Loucy (cell line): ENCODE measurements at regions not wholly inside any gene's neighbourhood (a gene's known extent, or its start where the extent isn't known, plus 50 kb on each side); places are given as distances from the start of the nearest gene placed in this dataset.

Source experiments
- EZH2phosphoT487 ChIP-seq: fragments of 200-600 bp; IDR thresholded peaks from 2 replicates; pipeline ENCODE4 v1.6.1; 2018; ENCODE audit warnings: antibody characterized with exemption, mild to moderate bottlenecking, moderate library complexity, borderline replicate concordance
- TF ChIP-seq, protein P1 (sequence below): fragments of 200-600 bp; sonication (generic); conservative IDR thresholded peaks from 2 replicates; pipeline ENCODE4 v1.5.1; 2014; ENCODE audit warnings: mild to moderate bottlenecking, antibody characterized with exemption, low read length

DNA sequence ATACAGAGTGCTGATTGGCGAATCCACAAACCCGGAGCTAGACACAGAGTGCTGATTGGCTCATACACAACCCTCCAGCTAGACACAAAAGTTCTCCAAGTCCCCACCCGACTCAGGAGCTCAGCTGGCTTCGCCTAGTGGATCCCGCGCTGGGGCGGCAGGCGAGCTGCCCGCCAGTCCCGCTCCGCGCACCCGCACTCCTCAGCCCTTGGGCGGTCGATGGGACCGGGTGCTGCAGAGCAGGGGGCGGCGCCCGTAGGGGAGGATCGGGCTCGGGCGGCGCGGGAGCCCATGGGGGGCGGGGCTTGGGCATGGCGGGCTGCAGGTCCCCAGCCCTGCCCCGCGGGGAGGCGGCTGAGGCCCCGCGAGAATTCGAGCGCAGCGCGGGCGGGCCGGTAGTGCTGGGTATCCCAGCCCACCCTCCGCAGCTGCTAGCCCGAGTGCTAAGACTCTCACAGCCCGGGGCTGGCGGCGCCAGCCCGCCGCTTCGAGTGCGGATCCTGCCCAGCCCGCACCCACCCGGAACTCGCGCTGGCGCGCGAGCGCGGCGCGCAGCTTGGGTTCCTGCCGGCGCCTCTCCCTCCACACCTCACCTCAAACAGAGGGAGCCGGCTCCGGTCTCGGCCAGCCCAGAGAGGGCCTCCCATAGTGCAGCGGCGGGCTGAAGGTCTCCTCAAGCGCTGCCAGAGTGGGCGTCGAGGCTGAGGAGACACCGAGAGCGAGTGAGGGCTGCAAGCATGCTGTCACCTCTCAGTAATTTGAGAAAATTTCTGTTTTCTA, 75.5 kb upstream of the ATP5MC3 start:
- TF ChIP-seq, protein P1, sequence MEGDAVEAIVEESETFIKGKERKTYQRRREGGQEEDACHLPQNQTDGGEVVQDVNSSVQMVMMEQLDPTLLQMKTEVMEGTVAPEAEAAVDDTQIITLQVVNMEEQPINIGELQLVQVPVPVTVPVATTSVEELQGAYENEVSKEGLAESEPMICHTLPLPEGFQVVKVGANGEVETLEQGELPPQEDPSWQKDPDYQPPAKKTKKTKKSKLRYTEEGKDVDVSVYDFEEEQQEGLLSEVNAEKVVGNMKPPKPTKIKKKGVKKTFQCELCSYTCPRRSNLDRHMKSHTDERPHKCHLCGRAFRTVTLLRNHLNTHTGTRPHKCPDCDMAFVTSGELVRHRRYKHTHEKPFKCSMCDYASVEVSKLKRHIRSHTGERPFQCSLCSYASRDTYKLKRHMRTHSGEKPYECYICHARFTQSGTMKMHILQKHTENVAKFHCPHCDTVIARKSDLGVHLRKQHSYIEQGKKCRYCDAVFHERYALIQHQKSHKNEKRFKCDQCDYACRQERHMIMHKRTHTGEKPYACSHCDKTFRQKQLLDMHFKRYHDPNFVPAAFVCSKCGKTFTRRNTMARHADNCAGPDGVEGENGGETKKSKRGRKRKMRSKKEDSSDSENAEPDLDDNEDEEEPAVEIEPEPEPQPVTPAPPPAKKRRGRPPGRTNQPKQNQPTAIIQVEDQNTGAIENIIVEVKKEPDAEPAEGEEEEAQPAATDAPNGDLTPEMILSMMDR = no peak
- no peak for TF ChIP-seq EZH2phosphoT487
